Activated CD8-positive, alpha-beta T cell treated with anti-CD3 and anti-CD28 coated beads for 36 hours (primary cell): ENCODE measurements at regions not wholly inside any gene's neighbourhood (a gene's known extent, or its start where the extent isn't known, plus 50 kb on each side); places are given as distances from the start of the nearest gene placed in this dataset.

Experiments used
- ATAC-seq: fragments of 200-7000 bp; cut with Tn5 transposase; one replicate; pipeline ENCODE4 v1.10.0; 2021; ENCODE audit warnings: mild to moderate bottlenecking, moderate library complexity
- CTCF ChIA-PET: fragments of 350-600 bp; sonication (Branson Sonifier 250); formaldehyde crosslinking; loops from one replicate; lab custom pipeline; 2021; ENCODE audit warnings: antibody characterized with exemption; lab: Charles Lee
- POLR2A ChIA-PET: fragments of 350-600 bp; sonication (Branson Sonifier 250); formaldehyde crosslinking; loops from one replicate; lab custom pipeline; 2021; ENCODE audit warnings: antibody characterized with exemption; lab: Charles Lee
- DNase-seq: peaks from one replicate; pipeline ENCODE4 v3.0.0-alpha.2; 2020
- H3K27ac Mint-ChIP-seq: one replicate; pipeline ENCODE4 v1.8.0; 2021; ENCODE audit warnings: mild to moderate bottlenecking, mixed read lengths
- H3K27me3 Mint-ChIP-seq: one replicate; pipeline ENCODE4 v1.8.0; 2021; ENCODE audit warnings: mixed read lengths
- H3K36me3 Mint-ChIP-seq: one replicate; pipeline ENCODE4 v1.8.0; 2021; ENCODE audit warnings: low read depth, mixed read lengths
- H3K4me1 Mint-ChIP-seq: one replicate; pipeline ENCODE4 v1.8.0; 2021; ENCODE audit warnings: low read depth, mixed read lengths
- H3K4me3 Mint-ChIP-seq: one replicate; pipeline ENCODE4 v1.8.0; 2021; ENCODE audit warnings: mild to moderate bottlenecking, moderate library complexity, mixed read lengths
- H3K9me3 Mint-ChIP-seq: one replicate; pipeline ENCODE4 v1.8.0; 2021; ENCODE audit warnings: mixed read lengths
- intact Hi-C: fragments of 100-400 bp; cut with micrococcal nuclease; formaldehyde crosslinking; loops from one replicate; pipeline ENCODE4 v1.10.0; 2022
- TF ChIP-seq, protein P1 (sequence below): fragments of 200-600 bp; IDR thresholded peaks from one replicate; pipeline ENCODE4 v1.8.0; 2022; ENCODE audit warnings: antibody characterized with exemption, mild to moderate bottlenecking

DNA sequence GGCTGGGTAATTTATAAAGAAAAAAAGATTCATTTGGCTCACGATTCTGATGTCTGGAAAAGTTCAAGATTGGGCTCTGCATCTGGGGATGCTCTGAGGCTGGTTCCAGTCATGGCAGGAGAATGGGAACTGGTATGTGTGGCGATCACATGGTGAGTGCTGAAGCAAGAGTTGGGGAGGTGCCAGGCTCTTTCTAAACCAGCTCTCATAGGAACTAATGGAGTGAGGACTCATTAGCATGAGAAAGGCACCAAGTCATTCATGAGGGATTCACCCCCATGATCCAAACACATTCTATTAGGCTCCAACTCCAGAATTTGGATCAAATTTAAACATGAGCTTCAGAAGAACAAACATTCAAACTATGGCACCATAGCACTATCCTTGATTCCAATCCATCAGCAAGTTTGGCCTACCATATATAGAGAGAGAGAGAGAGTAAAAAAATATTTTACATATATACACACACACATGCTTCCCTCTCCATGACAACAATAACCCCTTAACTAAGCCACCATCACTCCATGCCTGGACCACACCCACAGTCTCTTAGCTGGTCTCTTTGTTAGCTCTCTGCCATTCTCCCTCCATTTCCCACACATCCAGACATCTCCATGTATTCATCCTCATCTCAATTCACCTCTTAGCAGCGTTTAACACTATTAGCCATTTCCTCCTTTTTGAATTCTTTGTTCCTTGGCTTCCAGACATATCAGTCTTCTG lies 57.9 kb downstream of the NPY start:
- Mint-ChIP-seq H3K27ac (no peak overlapping the region), H3K4me3 (no peak overlapping the region), H3K27me3 (peaks cover 4% of the 10 kb centered on the region), H3K9me3 (no peaks in the 10 kb centered on the region), H3K36me3 (no peaks in the 10 kb centered on the region), H3K4me1 (no peaks in the 10 kb centered on the region)
- CTCF ChIA-PET: no interaction called here
- DNase-seq: no peak
- TF ChIP-seq, protein P1, sequence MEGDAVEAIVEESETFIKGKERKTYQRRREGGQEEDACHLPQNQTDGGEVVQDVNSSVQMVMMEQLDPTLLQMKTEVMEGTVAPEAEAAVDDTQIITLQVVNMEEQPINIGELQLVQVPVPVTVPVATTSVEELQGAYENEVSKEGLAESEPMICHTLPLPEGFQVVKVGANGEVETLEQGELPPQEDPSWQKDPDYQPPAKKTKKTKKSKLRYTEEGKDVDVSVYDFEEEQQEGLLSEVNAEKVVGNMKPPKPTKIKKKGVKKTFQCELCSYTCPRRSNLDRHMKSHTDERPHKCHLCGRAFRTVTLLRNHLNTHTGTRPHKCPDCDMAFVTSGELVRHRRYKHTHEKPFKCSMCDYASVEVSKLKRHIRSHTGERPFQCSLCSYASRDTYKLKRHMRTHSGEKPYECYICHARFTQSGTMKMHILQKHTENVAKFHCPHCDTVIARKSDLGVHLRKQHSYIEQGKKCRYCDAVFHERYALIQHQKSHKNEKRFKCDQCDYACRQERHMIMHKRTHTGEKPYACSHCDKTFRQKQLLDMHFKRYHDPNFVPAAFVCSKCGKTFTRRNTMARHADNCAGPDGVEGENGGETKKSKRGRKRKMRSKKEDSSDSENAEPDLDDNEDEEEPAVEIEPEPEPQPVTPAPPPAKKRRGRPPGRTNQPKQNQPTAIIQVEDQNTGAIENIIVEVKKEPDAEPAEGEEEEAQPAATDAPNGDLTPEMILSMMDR: no peak
- no peak for ATAC-seq
- intact Hi-C loops: no loop called here
- POLR2A ChIA-PET: no interaction called here

DNA sequence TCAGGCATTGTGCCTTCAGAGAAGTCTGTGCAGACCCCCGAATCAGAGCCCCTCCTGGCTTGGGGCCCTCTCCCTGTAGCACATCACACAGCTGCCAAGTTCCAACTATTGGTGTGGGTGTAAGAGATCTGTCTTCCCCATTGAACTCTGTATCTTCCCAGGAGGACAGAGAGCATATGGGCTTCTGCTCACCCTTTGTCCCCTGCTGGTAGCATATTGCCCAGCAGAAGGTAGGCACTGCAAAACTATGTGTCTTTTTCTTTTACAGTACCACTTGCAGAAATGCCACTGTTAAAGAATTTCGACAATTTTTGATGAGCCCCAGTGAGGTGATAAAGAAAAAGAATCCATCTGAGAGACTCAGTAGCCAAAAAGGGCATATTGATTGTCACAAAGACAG lies 59.6 kb downstream of the NPY start:
- Mint-ChIP-seq H3K9me3 (no peaks in the 10 kb centered on the region), H3K4me1 (no peaks in the 10 kb centered on the region), H3K27ac (no peak overlapping the region), H3K36me3 (no peaks in the 10 kb centered on the region), H3K27me3 (no peaks in the 10 kb centered on the region), H3K4me3 (no peak overlapping the region)
- TF ChIP-seq, protein P1: no peak
- no peak for DNase-seq
- ChIA-PET POLR2A (no interaction called here), CTCF (no interaction called here)
- no peak for ATAC-seq
- intact Hi-C loops: no loop called here

DNA sequence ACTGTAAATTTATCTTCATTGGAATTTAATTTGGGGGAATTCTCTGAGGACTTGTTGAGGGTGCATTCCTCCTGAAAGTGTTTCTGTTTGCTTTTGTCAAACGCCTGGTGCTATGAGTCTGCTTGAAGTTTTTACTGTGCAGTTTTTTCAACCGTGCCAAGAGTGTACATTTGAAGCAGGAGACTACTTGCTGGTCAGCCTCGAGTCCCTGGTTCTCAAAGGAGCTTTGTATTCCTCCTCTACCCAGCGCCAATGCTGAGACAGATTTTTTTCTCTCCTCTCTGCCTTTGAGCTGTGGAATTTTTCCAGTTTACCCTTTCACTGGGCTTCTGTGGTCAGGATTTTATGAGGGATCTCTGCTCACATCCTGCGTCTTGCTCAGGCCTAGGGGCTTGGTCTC lies 62.1 kb downstream of the NPY start:
- no peaks in the 10 kb centered on the region for H3K4me1 Mint-ChIP-seq
- no peak overlapping the region for H3K4me3 Mint-ChIP-seq
- H3K27ac Mint-ChIP-seq: no peak overlapping the region
- CTCF ChIA-PET: interaction anchor here (0.9 kb wide), 1 partner anchor 9 kb away, joined by 3 read pairs; no protein-coding TSS in a partner anchor
- intact Hi-C loops: no loop called here
- POLR2A ChIA-PET: no interaction called here
- ATAC-seq: no peak
- TF ChIP-seq, protein P1: no peak
- H3K9me3 Mint-ChIP-seq: no peaks in the 10 kb centered on the region
- no peak for DNase-seq
- no peaks in the 10 kb centered on the region for H3K36me3 Mint-ChIP-seq
- H3K27me3 Mint-ChIP-seq: no peaks in the 10 kb centered on the region

DNA sequence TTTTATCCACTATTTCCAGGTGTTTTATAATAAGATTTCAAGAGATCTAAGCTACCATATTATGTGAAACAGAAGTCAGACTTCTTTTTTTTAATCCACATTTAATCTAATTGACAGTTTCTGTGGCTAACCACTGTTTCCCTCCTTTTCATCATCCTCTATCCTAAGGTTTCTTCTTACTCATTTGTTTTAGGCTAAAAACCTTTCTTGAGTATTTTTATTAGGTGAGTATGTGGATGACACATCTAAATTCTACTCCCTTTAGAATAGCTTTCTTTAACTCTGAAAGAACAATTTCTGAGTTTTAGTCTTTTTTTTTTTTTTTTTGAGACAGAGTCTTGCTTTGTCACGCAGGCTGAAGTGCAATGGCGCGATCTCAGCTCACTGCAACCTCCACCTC lies 62.7 kb downstream of the NPY start:
- ATAC-seq (no peak), DNase-seq (no peak)
- ChIA-PET CTCF (interaction anchor here (0.9 kb wide), 1 partner anchor 10 kb away, joined by 3 read pairs; no protein-coding TSS in a partner anchor), POLR2A (no interaction called here)
- no peak overlapping the region for H3K27ac Mint-ChIP-seq
- TF ChIP-seq, protein P1: no peak
- no peaks in the 10 kb centered on the region for H3K4me1 Mint-ChIP-seq
- H3K4me3 Mint-ChIP-seq: no peak overlapping the region
- intact Hi-C loops: no loop called here
- no peaks in the 10 kb centered on the region for H3K9me3 Mint-ChIP-seq
- H3K27me3 Mint-ChIP-seq: no peaks in the 10 kb centered on the region
- no peaks in the 10 kb centered on the region for H3K36me3 Mint-ChIP-seq

DNA sequence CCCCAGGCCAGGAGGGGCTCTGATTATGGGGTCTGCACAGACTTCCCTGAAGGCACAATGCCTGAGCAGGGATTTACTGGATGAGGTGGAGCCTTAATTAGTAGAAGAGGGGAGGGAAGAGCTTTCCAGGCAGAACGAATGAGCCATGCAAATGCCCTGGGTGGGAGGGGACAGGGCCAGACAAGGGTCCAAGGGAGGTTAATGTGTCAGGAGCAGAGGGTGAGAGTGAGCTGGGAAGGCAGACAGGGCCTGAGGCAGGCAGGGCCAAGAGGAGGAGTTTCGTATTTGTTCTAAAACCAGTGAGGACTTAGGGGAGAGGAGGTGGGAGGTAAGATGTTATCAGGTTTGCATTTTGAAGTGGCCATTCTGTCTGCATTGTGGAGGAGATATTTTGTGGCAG lies 65.3 kb downstream of the NPY start:
- CTCF ChIA-PET: no interaction called here
- H3K27ac Mint-ChIP-seq: no peak overlapping the region
- H3K36me3 Mint-ChIP-seq: no peaks in the 10 kb centered on the region
- no peaks in the 10 kb centered on the region for H3K9me3 Mint-ChIP-seq
- TF ChIP-seq, protein P1: no peak
- intact Hi-C loops: no loop called here
- POLR2A ChIA-PET: no interaction called here
- H3K4me3 Mint-ChIP-seq: no peak overlapping the region
- DNase-seq (no peak), ATAC-seq (no peak)
- peaks cover 5% of the 10 kb centered on the region for H3K27me3 Mint-ChIP-seq
- no peaks in the 10 kb centered on the region for H3K4me1 Mint-ChIP-seq
